ENCODE measurements at regions not wholly inside any gene's neighbourhood (a gene's known extent, or its start where the extent isn't known, plus 50 kb on each side); places are given as distances from the start of the nearest gene placed in this dataset.

DNA sequence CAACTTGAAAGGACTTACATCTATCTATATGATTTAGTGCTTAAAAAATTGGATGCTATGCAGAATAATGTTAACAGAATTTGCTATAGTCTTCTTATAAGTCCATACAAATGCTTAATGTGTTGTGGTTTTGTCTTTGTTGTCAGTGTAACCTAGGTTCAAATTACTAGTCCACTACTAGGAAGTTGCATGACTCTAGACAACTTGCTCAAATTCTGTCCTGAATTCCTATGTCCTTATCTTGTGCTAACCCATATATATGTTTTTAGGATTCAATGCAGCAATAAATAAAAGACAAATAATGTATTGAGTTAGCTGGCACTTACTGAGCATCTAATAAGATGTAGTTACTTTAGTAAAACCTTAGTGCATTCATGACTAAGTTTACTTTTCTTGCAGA lies 276.5 kb upstream of the KCNMB2 start:
- no peak for DNase-seq

DNA sequence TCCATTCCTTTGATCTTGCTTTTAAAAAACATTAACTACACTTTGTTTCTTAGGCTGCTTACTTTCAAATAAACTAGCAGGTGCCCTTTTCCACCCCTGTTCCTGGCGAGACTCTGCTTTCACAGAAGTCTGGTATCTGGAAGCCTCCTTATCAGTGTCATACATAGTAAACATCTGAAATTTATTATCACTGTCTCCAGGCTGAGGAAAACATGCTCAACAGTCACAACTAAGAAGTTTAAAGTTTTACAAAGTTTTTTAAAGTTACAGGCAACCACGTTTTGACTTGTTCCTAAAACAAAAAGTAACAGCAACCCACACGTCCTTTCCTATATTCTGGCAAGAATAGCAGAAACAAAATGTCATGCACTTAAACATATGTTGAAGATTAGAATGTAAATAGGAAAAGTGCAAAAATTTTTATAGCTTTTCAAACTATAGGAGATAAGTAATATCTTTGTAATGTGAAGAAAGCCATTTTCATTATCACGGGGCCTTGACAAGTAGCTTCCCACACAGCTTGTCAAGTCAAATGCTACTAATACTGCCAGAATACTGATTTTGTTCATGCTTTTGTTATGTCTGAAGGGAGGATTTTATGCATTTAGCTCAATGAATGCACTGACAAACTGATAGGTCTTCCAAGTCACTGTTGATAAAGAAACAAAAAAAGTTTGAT lies 275.2 kb upstream of the KCNMB2 start:
- no peak for DNase-seq

DNA sequence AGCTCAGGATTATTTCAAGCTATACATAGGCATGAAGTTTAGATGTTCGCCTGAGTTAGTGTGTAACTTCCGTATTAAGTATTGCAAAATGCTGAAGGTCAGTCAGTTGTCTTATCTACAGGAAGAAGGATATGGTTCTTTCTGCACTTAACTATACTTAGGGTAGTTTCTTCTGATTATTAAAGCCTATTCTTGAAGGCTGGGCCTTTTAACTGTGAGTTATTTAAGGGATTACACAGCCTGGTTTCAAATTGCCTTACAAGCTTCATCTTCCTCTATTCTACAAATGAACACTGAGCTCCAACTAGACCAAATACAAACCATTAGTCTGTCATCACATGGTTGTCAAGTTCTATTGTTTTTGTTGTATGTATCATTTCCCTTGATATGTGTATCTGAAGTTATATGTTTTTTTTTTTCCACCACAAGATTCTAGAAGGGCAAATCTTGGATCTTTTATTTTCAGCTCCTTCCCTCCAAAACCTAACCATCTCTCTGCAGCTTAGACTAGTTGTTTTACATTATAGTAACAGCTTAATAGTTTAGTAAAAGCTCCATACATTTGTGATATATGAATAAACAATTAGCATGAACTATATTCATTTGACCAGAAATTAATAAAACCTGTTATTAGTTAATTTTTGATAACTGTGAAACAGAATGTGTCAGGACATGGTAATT lies 272.9 kb upstream of the KCNMB2 start:
- DNase-seq, result no peak

DNA sequence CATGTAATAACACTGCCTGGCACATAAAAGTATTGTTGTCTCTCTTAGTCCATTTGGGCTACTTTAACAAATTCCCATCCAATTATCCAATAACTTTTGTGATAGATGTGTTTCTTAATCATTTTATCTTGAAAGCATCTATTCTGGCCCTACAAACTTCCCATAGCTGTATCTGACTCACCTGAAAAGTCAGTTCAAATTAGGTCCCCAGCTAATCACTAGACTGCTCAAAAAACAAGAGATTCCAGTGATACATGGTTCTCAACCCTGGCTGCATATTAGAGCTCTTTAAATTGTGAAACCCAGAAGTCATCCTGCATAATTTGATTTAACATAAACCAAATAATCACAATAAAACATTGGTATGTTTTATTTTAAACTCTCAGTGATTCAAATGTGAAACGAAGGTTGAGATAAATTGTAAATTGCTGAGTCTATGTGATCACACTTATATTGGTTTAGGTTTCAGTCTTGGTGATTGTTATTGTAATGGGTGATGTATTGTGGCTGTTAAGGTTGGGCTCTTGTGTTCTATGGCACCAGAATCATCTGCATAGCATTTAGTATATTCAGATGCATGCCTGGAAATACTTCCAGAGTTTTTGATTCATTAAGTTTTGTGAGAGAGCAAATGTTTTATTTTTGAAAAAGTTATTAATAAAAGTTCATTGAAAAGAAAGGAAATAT lies 268.9 kb upstream of the KCNMB2 start:
- DNase-seq, result no peak

DNA sequence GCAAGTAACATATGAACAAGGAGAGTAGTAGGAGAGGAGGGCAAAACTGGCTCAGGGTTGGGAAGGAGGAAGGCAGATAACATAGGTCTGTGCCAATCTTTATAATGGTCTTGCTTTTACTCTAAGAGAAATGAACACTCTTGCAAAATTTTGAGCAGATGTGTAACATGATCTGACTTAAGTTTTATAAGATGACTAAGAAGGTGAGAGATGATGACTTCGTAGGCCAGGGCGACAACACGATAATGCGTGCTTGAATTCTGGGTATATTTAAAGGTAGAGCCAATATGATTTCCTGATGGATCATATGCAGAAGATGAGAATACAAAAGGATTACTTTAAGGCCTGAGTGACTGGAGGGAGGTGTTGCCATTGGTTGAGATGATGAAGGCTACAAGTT lies 265.4 kb upstream of the KCNMB2 start:
- no peak for DNase-seq

DNA sequence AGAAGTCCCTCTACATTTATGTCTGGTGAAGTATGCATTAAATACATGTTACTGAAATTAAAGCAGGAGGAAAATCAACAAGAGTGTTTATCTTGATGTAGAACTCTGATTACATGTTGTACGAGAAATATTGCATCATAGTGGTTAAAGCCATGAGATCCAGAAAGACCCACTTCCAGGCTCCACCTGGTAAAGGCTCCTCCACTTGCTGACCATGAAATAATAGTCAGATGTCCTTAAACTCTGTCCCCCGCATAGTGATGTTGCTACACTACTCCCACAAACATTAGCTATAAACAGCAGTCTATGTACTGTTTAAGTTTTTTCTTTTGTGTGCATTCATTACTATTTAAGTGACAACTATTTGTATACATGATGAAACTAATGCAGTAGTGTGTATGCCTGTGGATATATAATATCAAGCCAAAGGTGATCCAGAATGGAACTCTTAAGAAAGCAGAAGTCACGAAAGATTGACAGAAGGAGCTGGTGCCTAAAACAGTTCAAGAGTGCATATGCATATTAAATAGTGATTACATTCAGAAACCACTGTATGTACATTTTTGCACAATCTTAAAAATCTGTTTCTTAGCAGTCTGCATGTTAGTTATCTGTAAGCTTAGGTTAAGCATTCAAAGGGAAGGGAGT lies 264.4 kb upstream of the KCNMB2 start:
- no peak for DNase-seq

DNA sequence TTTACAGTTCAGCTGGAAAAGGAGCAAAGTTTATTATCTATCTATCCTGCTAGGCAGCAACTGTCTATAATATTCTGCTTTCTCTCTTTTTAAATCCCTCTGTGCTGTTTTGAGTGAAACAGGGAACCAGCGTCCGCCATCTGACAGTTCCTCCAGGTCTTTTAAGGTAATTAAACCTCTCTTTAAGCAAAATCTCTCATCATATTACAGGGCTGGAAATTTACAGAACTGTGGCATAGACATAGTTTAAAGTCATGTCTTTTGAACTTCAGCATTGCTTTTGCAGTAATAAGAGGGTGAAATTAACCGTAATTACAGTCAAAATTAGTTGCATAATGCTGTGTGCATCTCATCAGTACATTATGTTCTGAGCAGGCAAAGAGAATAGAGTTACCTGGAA lies 263.4 kb upstream of the KCNMB2 start:
- no peak for DNase-seq

DNA sequence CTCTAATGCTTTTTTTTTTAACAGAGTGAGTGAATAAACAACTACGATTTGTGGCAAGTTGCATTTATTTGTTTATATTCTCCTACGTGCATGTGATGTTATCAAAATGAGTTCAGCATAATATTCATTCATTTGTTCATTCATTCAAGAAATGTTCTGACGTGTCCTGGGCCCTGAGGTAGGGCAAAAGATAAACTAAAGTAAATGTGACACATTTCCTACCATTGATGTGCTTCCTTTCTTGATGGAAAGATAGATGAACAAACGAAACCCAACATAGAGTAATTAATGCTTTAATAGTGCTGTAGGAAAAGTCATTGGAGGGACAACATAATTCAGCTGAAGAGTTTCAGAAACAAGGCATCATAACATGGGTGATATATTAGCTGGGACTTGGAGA lies 261.5 kb upstream of the KCNMB2 start:
- no peak for DNase-seq

DNA sequence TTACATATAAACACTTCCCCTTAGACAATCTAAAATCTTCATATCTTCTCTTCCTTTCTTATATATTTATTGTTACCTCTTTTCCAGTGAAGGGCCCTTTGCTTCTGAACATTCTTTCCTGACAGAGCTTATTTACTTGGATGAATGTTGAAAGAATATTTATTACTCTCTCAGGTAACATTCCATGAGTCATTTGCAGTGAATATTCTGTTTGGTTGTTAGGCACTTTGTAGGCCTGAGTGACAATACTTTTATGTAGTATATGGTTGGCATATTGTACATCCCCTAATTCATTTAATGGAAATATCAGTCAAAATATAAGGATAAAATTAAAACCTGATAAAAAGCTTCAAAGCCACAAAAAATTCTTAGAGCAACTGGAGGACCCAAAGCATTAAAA lies 260.9 kb upstream of the KCNMB2 start:
- no peak for DNase-seq

DNA sequence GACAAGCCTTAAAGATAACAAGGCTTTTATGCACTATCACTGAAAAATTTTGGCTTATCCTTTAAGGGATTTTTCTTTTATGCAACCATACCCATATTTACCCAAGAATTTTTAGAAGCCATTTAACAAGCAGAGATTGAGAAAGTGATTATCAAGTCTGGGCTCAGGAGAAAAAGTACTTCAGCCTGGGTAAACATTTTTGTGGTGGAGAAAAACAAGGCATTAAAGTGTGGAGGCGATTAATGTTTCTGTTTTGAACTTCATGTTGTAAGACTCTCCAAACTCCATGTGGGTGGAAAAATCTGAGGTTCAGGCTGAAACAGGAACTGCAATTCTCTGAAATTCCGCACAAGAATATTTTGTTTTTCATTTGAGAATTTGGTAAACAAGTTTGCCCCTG lies 260.4 kb upstream of the KCNMB2 start:
- DNase-seq, result no peak

DNA sequence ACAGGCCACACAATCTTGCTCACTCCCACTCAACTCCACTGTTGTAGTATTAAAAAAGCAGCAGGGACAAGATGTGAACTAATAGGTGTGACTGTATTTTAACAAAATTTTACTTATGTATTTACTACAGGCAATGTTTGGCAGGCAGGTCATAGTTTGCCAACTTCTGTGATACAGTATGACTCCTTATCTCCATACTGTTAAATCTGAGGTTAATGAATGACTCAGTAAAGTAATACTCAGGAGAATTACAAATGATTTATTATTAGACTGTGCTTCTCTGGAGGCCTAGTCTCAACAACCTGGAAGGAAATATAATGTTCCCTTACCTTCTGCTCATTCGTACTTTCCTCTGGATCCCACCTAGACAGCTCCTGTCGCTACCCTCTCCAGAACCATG lies 258.6 kb upstream of the KCNMB2 start:
- DNase-seq, result no peak

DNA sequence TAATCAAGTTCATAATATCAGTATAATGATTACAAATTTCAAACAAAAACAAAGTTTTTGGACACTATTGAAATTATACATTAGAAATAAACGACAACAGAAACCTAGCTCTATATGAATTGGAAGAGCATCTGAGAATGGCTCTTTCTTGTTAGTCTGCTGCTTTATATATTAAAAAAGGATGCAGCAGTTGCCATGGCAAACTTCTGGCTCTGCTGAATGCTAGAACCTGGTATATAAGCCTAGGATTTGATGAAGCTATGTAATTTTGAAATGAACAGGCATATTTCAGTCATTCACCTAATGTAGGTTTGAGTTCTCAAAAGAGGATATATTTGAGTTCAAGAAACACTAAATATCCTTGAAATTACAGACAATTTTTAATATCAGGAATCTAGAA lies 252.7 kb upstream of the KCNMB2 start:
- DNase-seq, result no peak

DNA sequence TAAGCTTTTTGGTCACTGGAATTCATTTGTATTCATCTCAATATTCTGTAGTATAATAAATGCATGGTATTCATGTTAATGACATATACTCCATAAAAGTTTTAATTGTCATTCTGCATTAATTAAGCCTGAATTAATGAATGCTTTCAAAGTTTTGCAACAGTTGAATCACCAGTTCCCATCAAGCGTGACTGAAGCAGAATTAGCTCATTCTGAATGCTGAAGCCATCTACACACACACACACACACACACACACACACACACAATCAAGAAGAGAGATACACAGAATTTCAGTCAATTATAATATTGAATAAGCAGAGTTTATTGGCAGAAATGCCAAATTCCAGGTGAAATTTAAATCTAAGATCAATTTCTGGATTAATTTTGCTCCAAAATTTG lies 252.1 kb upstream of the KCNMB2 start:
- no peak for DNase-seq

DNA sequence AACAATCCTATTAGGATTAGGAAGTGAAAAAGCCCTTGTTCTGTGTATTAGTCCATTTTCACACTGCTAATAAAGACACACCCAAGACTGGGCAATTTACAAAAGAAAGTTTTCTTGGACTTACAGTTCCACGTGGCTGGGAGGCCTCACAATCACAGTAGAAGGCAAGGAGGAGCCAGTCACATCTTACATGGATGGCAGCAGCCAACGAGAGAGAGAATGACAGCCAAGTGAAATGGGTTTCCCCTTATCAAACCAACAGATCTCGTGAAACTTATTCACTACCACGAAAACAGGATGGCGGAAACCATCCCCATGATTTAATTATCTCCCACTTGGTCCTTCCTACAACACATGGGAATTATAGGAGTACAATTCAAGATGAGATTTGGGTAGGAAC lies 248.2 kb upstream of the KCNMB2 start:
- DNase-seq, result no peak

DNA sequence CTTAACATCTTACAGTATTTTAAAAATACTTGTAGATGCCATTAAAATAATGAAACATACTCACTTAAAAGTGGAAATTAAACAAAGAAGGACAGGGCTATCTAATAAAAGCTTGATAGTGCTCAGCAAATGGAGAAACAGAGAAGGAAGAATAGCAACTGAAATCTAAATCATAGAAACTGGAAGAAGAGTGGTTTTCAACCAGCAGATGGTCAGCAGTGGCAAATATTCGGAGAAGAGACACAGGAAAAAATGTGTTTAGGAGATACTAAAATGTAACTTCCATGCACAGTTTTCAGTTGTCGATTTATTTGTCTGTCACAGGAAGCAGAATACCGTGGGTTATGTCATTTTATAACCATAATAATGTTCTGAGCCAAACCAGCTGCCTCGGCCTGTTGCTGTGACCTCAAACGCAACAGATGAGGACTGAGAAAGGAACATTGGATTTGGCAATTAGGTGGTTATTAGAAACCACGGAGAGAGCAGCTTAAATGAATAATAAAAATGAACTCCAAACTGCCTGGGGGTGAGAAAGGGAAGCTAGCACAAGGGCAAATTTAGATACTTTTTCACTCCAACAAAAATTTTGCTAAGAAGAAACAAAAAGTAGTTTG lies 246.6 kb upstream of the KCNMB2 start:
- DNase-seq, result no peak

DNA sequence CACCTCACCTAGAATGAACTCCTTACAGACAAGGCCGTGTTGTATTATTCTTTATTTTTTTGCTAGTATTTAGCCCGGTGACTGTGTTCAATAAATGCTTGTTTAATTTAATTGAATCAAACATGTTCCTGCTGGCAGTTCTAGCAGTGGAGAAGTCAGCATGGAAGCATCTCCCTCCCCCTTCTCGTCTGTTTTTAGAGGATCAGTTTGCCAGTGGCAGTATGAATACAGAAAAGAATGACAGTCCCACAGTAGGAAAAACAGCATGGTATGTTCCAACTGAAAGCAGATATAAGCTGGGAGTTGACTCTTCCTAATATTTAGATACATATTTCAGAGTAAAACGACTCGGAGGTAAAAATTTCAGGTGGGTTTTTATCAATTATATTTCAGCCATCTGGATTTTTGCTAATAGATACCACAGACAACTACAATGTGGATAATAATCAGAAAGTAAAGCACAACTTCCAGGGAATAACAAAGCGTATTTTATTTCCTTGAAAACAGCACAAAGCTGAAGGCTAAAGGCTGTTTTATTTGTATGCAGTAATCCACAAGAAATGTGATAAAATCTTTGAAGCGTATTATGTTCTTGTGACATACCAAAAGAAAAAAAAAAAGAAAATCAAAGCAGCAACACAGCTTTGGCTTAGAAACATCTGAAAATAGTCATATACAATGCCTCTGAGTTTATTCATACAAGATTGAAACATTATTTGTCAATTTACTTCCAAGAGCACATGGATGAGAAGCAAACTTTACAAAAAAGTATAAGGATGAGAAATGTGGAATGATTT lies 244.5 kb upstream of the KCNMB2 start:
- DNase-seq, result no peak

DNA sequence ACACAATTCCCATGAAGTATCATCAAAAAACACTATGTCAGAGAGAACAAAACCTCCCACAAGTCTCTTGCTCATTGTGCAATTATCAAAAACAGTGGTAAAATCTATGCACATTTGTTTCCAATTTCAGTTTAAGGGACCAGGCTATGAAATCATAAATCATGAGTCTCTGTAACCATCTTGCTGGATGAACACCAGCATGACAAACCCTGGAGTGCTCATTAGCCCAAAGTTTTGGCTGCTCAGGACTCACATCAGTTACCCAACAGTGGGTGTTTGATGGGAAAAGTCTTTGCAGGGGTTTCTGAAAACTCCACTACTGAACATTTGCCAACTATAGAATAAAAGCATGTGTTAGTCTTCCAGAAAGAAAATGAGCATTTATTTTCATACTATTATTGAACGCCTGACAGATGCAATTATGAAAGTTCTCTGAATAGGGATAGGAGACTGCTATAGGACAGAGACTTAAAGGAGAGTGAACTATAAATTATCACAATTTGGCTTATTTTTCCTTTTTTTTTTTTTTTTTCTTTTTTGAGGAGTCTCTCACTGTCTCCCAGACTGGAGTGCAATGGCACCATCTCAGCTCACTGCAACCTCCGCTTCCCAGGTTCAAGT lies 240.8 kb upstream of the KCNMB2 start:
- no peak for DNase-seq

DNA sequence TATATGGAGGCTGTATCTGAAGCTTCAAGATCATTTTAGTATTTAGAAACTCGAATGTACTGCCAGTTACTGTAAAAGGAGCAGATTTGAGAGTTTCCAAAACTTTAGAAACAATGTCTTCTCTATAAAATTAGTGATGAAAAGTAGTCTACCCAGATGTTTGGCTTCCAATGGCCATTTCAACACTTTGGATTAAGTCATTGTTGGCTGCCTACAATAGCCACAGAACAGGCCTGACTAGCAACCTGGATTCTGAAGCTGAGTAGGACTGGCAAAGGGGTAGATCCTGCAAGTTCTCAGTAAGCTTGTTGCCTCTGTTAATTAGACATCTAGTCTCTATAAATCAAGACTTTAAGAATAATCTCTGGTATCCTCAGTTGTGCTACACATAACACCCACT lies 239.0 kb upstream of the KCNMB2 start:
- DNase-seq, result no peak

DNA sequence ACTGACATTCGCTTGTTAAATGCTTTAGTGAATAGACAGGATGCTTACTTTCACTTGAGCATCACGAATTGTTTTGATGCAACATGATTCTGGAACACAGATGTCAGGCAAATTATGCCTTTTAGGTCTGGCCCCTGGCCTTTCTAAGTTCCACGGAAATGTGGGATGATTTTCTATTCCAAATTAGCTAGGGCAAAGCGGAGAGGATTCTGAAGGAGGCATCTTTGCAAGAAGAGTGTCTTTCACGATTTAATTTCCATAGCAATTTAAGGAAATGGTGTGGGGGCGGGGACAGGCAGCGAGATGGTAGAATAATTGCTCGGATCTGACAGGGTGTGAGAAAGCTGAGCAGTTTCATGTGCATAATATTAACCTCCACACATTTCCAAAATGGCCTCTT lies 238.5 kb upstream of the KCNMB2 start:
- DNase-seq, result no peak

DNA sequence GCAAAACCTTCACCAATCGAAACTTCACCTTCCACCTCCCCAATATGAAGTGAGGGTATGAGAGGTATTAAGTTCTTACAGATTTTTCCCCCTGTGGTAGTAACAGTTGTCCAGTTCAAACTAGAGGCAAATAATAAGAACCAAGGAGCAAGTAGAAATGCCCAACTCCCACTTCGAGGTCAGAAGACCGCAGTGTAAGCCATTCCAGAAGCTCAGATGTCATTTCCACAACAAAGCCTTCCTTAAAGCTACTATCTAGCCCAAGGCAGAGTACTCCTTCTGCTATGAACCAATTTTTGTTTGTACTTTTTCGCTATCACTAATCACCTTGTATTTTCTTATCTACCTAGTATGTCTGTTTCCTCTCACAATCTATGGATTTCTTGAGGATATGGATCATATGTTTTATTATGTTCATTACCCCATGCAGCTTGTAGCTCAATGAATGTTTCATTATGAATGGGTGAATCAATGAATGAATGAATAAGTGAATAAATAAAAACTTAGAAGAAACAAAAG lies 235.7 kb upstream of the KCNMB2 start:
- DNase-seq, result no peak

DNA sequence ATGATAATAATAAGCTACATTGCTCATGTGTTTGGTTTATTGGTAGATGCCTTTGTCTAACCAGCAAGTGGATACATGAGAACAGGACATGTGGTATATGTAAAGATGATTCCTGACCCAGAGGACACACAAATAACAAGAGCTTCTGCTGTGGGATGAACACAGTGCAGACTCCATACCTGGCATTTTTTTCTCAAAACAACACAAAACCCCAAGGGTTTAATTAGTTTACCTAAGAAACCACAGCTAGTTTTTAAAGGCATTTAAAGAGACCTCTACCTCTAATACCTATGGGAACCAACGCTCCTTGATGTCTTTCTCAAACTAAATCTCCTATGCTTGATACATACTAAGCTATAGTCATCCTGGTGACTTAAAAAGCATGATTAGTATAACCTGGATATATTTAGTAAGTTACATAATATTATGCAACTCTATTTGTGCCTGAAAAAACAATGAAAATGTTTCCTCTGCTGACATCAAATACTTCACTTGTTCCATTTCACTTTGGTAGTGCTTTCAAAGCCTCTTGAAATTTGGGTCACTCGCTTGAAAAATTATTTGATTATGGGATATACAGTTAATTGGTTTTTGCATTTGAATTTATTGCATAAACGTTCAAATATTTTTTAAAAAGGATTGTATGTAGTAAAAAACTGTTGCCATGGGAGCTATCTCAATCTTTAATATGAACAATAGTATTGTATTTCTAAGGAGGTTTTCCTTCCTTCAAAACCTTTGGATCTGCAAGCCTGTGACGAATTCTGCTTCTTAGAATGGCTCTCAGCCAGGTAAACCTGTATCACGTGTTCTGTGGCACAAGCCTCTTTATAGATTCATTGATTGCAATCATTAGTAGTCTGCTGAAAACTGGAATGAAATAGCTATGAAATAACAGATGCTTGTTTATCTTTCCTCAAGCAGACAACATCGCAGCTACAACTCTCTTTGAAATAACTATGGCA lies 233.0 kb upstream of the KCNMB2 start:
- DNase-seq, result no peak
